ENCODE measurements at regions not wholly inside any gene's neighbourhood (a gene's known extent, or its start where the extent isn't known, plus 50 kb on each side); places are given as distances from the start of the nearest gene placed in this dataset.
"Not testable (repeated sequence)": the region's sequence is repeated elsewhere in the genome, so short reads cannot be mapped to it uniquely, and the experiment has no call there.

- DNase-seq = no peak
These were observed 928.7 kb upstream of the GJE1 start for GRCh38 chr6:141203902-141204575.

GRCh38 chr6:141202626-141203025, 930.1 kb upstream of the GJE1 start:
- no peak for DNase-seq

GRCh38 chr6:141199074-141199473, 933.7 kb upstream of the GJE1 start:
- DNase-seq = no peak

GRCh38 chr6:141195251-141195832, 937.4 kb upstream of the GJE1 start:
- no peak for DNase-seq

DNA sequence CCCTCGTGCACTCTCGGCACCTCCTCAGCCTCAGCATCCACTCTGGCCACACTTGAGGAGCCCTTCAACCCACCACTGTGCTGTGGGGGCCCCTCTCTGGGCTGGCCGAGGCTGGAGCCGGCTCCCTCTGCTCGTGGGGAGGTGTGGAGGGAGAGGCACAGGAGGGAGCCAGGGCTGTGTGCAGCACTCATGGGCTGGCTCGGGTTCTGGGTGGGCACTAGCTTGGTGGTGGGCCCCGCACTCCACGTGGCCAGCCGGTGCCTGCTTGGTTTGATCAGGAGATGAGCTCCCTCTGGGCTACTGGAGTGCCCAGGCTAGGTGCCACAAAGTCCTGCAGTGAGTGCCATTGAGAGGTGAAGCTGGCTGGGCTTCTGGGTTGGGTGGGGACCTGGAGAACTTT, 949.4 kb upstream of the GJE1 start:
- DNase-seq = no peak

DNA sequence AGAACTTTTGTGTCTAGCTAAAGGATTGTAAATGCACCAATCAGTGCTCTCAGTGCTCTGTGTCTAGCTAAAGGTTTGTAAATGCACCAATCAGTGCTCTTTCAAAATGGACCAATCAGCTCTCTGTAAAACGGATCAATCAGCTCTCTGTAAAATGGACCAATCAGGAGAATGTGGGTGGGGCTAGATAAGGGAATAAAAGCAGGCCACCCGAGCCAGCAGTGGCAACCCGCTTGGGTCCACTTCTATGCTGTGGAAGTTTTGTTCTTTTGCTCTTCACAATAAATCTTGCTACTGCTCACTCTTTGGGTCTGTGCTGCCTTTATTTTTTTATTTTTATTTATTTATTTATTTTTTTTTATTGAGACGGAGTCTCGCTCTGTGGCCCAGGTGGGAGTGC, 957.3 kb upstream of the GJE1 start:
- not testable (repeated sequence) for DNase-seq

- DNase-seq = no peak
These were observed 957.8 kb upstream of the GJE1 start for GRCh38 chr6:141174932-141175331.

DNA sequence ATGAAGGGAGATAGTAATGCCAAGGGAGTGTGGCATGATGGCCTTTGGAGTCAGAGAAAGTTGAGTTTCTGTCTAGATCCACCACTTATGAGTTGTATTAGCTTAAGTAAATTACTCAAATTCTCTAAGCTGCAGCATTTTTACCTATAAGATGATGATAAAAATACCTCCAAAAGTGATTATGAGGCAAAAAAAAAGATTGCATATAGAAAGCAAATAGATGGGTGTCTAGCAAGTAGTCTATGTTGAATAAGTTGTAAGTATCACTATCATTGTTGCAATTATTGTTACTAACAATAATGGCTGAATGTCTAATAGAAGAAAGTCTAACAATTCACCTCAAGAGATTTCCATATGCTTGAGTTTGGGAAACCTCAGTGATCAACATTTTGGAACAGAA, 959.2 kb upstream of the GJE1 start:
- no peak for DNase-seq

GRCh38 chr6:141169419-141169818, 963.3 kb upstream of the GJE1 start:
- no peak for DNase-seq

- no peak for DNase-seq
These were observed 964.8 kb upstream of the GJE1 start for GRCh38 chr6:141167945-141168344.

GRCh38 chr6:141165002-141165665, 967.6 kb upstream of the GJE1 start:
- DNase-seq = no peak

- DNase-seq = no peak
These were observed 968.5 kb upstream of the GJE1 start for GRCh38 chr6:141164042-141164743.

DNA sequence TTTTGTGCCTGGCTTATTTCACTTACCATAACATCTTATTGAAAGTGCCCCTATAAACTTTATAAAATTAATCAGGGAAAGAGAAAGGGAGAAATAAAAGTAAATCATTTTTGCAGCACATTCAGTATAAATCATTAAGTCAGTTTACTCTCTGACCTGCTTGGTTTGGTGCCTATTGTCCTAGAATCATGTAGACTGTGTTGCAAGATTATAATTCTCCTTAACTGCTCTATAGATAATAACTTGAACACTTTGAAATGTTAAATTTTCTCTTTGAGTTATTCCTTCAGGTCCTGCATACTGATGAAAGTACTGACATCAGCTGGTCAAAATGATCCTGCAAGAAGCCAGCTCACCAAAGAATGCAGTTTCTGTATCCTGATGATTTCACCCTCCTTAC, 969.6 kb upstream of the GJE1 start:
- no peak for DNase-seq

GRCh38 chr6:141158740-141159139, 974.0 kb upstream of the GJE1 start:
- no peak for DNase-seq

DNA sequence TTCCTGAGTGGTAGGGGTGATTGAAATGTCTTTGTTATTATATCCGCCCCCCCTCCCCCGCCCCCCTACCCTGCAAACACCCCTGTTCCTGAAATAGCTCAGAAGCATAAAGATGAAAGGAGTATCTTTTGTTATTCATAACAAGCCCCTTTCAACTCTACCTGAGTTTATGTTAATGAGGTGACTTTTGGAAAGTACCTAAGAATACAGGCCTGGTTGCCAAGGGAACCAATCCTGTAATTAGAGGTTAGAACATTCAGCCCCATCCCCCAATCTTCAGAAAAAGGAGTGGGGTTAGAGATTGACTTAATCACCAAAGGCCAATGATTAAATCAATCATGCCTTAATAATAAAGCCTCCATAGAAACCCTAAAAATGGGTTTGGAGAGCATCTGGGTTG, 979.2 kb upstream of the GJE1 start:
- no peak for DNase-seq

GRCh38 chr6:141152951-141153350, 979.8 kb upstream of the GJE1 start:
- no peak for DNase-seq

DNA sequence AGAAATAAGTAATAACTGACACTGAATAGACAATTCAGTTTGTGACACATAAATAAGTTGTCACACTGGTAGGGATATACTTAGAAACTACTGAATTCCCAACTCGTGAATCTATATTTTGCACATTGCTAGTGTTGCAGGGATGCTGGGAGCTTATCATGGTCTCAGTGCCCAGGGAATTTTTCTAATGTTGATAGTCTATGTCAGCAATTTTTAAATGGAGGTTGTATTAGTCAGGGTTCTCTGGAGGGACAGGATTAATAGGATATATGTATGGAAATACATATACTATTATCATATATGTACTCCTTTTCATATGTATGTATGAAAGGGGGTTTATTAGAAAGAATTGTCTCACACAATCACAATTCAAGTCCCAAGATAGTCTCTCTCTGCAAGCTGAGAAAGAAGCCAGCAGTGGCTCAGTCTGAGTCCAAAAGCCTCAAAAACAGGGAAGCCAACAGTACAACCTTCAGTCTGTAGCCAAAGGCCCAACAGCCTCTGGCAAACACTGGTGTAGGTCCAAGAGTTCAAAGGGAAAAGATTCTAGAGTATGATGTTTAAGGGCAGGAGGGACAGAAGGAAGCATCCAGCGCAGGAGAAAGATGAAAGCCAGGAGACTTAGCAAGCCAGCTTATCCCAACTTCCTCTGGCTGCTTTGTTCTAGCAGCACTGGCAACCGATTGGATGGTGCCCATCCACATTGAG, 980.9 kb upstream of the GJE1 start:
- DNase-seq = no peak

- no peak for DNase-seq
These were observed 990.9 kb upstream of the GJE1 start for GRCh38 chr6:141141870-141142269.

DNA sequence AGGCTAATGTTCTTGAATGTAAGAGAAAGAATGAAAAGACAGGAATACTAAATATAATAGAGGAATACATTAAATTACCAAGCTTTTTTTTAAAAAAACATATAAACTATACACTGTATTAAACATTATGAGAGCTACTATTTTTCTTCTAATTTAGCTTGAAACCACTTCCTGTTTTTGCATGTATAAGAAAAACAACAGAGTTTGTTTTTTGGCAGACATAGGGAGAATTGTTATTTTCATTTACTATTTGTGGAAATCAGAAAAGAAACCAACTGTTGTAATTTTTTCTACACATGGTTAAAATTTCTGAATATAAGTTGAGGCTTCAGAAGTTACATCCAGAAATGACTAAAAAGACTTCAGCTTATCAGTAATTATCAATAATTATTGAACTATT, 991.8 kb upstream of the GJE1 start:
- no peak for DNase-seq

GRCh38 chr6:141139461-141139860, 993.3 kb upstream of the GJE1 start:
- DNase-seq = no peak

- DNase-seq = no peak
These were observed 998.0 kb upstream of the GJE1 start for GRCh38 chr6:141134723-141135122.

DNA sequence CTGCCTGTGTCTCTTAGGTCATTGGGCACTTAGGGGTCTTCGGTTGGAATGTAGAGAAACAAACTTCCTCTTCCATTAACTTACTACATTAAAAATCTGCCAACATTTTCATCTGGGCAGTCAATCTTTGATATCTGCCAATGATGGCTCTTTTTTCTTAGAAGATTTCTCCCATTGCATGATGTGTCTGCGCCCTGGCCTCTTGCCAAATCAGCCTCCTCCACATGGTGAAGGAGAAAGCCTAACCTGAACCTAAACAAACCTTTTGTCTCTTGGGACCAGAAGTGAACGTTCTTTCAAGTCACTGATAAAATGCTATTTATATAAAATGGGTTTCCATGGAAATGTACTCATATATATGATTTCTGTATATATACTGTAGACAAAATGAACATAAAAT, 998.9 kb upstream of the GJE1 start:
- no peak for DNase-seq

DNA sequence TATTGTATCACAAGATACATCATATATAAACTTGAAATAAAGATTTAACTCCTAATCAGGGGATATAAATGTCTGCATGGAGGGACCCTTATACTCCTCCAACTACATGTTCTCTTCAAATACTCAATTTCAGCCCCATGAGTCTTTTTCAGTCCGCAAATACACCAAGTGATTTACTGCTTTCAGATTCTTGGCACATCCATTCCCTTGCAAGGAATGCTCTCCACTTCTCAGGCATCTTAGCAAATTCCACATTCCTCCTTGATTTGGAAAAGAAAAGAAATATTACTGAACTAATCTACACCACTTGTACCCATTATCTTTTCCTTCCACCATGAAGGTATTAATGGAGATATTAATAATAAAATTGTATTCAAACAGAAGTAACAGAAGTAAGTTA, 999.4 kb upstream of the GJE1 start:
- DNase-seq = no peak
